Activated naive CD4-positive, alpha-beta T cell treated with anti-CD3 and anti-CD28 coated beads, Interleukin-2, amount 50 U/mL, for 24 hours (primary cell): ENCODE measurements at regions not wholly inside any gene's neighbourhood (a gene's known extent, or its start where the extent isn't known, plus 50 kb on each side); places are given as distances from the start of the nearest gene placed in this dataset.
"Not testable (repeated sequence)": the region's sequence is repeated elsewhere in the genome, so short reads cannot be mapped to it uniquely, and the experiment has no call there.

ENCODE experiments used
- H3K27ac Mint-ChIP-seq: one replicate; pipeline ENCODE4 v1.8.0; 2021; ENCODE audit warnings: mild to moderate bottlenecking, mixed read lengths
- H3K27me3 Mint-ChIP-seq: one replicate; pipeline ENCODE4 v1.8.0; 2021; ENCODE audit warnings: mixed read lengths
- H3K36me3 Mint-ChIP-seq: one replicate; pipeline ENCODE4 v1.8.0; 2021; ENCODE audit warnings: mixed read lengths
- H3K4me1 Mint-ChIP-seq: one replicate; pipeline ENCODE4 v1.8.0; 2021; ENCODE audit warnings: mixed read lengths
- H3K4me3 Mint-ChIP-seq: one replicate; pipeline ENCODE4 v1.8.0; 2021; ENCODE audit warnings: mild to moderate bottlenecking, mixed read lengths
- H3K9me3 Mint-ChIP-seq: one replicate; pipeline ENCODE4 v1.8.0; 2021; ENCODE audit warnings: mixed read lengths

- not testable (repeated sequence) for H3K27me3 Mint-ChIP-seq, H3K36me3 Mint-ChIP-seq, H3K4me3 Mint-ChIP-seq, H3K27ac Mint-ChIP-seq, H3K9me3 Mint-ChIP-seq, H3K4me1 Mint-ChIP-seq
Measured at GRCh38 chr1:143855867-143856266, 115.9 kb downstream of the FAM72C start.

- H3K27ac Mint-ChIP-seq, H3K4me3 Mint-ChIP-seq, H3K27me3 Mint-ChIP-seq, H3K36me3 Mint-ChIP-seq, H3K9me3 Mint-ChIP-seq, H3K4me1 Mint-ChIP-seq: not testable (repeated sequence)
Measured at GRCh38 chr1:143854069-143854468, 117.7 kb downstream of the FAM72C start.

GRCh38 chr1:143850637-143851036 is 121.1 kb downstream of the FAM72C start:
- H3K4me3 Mint-ChIP-seq, H3K4me1 Mint-ChIP-seq, H3K9me3 Mint-ChIP-seq, H3K27me3 Mint-ChIP-seq, H3K27ac Mint-ChIP-seq, H3K36me3 Mint-ChIP-seq: not testable (repeated sequence)

GRCh38 chr1:143848859-143849258 is 122.9 kb downstream of the FAM72C start:
- not testable (repeated sequence) for H3K27me3 Mint-ChIP-seq, H3K4me1 Mint-ChIP-seq, H3K36me3 Mint-ChIP-seq, H3K9me3 Mint-ChIP-seq, H3K27ac Mint-ChIP-seq, H3K4me3 Mint-ChIP-seq

- not testable (repeated sequence) for H3K4me3 Mint-ChIP-seq, H3K36me3 Mint-ChIP-seq, H3K9me3 Mint-ChIP-seq, H3K27me3 Mint-ChIP-seq, H3K4me1 Mint-ChIP-seq, H3K27ac Mint-ChIP-seq
Measured at GRCh38 chr1:143845193-143845592, 126.6 kb downstream of the FAM72C start.

- H3K36me3 Mint-ChIP-seq, H3K9me3 Mint-ChIP-seq, H3K4me1 Mint-ChIP-seq, H3K27ac Mint-ChIP-seq, H3K4me3 Mint-ChIP-seq, H3K27me3 Mint-ChIP-seq: not testable (repeated sequence)
Measured at GRCh38 chr1:143842058-143842457, 129.7 kb downstream of the FAM72C start.

- not testable (repeated sequence) for H3K27ac Mint-ChIP-seq, H3K9me3 Mint-ChIP-seq, H3K36me3 Mint-ChIP-seq, H3K4me3 Mint-ChIP-seq, H3K4me1 Mint-ChIP-seq
- H3K27me3 Mint-ChIP-seq: peaks cover 12% of the 10 kb centered on the region
Measured at GRCh38 chr1:143839182-143839581, 132.6 kb downstream of the FAM72C start.

GRCh38 chr1:143838598-143838929 is 133.2 kb downstream of the FAM72C start:
- peaks cover 12% of the 10 kb centered on the region for H3K27me3 Mint-ChIP-seq
- H3K27ac Mint-ChIP-seq, H3K4me1 Mint-ChIP-seq, H3K4me3 Mint-ChIP-seq, H3K36me3 Mint-ChIP-seq, H3K9me3 Mint-ChIP-seq: not testable (repeated sequence)

- not testable (repeated sequence) for H3K4me3 Mint-ChIP-seq, H3K9me3 Mint-ChIP-seq, H3K36me3 Mint-ChIP-seq, H3K4me1 Mint-ChIP-seq, H3K27ac Mint-ChIP-seq
- H3K27me3 Mint-ChIP-seq: peaks cover 12% of the 10 kb centered on the region
Measured at GRCh38 chr1:143837924-143838597, 133.7 kb downstream of the FAM72C start.

- not testable (repeated sequence) for H3K4me3 Mint-ChIP-seq, H3K36me3 Mint-ChIP-seq, H3K27me3 Mint-ChIP-seq, H3K27ac Mint-ChIP-seq, H3K9me3 Mint-ChIP-seq, H3K4me1 Mint-ChIP-seq
Measured at GRCh38 chr1:143833376-143833775, 138.4 kb downstream of the FAM72C start.

- H3K4me1 Mint-ChIP-seq, H3K9me3 Mint-ChIP-seq, H3K4me3 Mint-ChIP-seq, H3K27ac Mint-ChIP-seq, H3K36me3 Mint-ChIP-seq, H3K27me3 Mint-ChIP-seq: not testable (repeated sequence)
Measured at GRCh38 chr1:143832379-143832716, 139.4 kb downstream of the FAM72C start.

GRCh38 chr1:143831479-143832378 is 140.1 kb downstream of the FAM72C start:
- H3K36me3 Mint-ChIP-seq, H3K27me3 Mint-ChIP-seq, H3K4me3 Mint-ChIP-seq, H3K4me1 Mint-ChIP-seq, H3K27ac Mint-ChIP-seq, H3K9me3 Mint-ChIP-seq: not testable (repeated sequence)

- H3K9me3 Mint-ChIP-seq, H3K4me1 Mint-ChIP-seq, H3K27me3 Mint-ChIP-seq: not testable (repeated sequence)
Measured at GRCh38 chr1:143826162-143826561, 145.6 kb downstream of the FAM72C start.

GRCh38 chr1:143824266-143824665 is 147.5 kb downstream of the FAM72C start:
- H3K27ac Mint-ChIP-seq, H3K27me3 Mint-ChIP-seq, H3K36me3 Mint-ChIP-seq, H3K4me1 Mint-ChIP-seq, H3K9me3 Mint-ChIP-seq, H3K4me3 Mint-ChIP-seq: not testable (repeated sequence)

More at GRCh38 chr1:143826162-143826561, 145.6 kb downstream of the FAM72C start:
- not testable (repeated sequence) for H3K36me3 Mint-ChIP-seq, H3K4me3 Mint-ChIP-seq, H3K27ac Mint-ChIP-seq

GRCh38 chr1:143820058-143820457 is 151.7 kb downstream of the FAM72C start:
- H3K4me3 Mint-ChIP-seq, H3K27ac Mint-ChIP-seq, H3K27me3 Mint-ChIP-seq, H3K36me3 Mint-ChIP-seq, H3K4me1 Mint-ChIP-seq, H3K9me3 Mint-ChIP-seq: not testable (repeated sequence)

- H3K36me3 Mint-ChIP-seq, H3K4me1 Mint-ChIP-seq, H3K27ac Mint-ChIP-seq, H3K27me3 Mint-ChIP-seq, H3K9me3 Mint-ChIP-seq, H3K4me3 Mint-ChIP-seq: not testable (repeated sequence)
Measured at GRCh38 chr1:143816369-143816768, 155.4 kb downstream of the FAM72C start.

GRCh38 chr1:143805374-143805773 is 166.4 kb downstream of the FAM72C start:
- not testable (repeated sequence) for H3K36me3 Mint-ChIP-seq, H3K27me3 Mint-ChIP-seq, H3K4me1 Mint-ChIP-seq, H3K9me3 Mint-ChIP-seq, H3K27ac Mint-ChIP-seq, H3K4me3 Mint-ChIP-seq
